Fibroblast of skin of abdomen (primary cell): ENCODE measurements at regions not wholly inside any gene's neighbourhood (a gene's known extent, or its start where the extent isn't known, plus 50 kb on each side); places are given as distances from the start of the nearest gene placed in this dataset.
A peak's percentile ranks its signal among the peaks of the same experiment; 100 is the strongest.

Experiments used
- DNase-seq: peaks from one replicate; pipeline ENCODE4 v3.0.0-alpha.2; 2013

DNA sequence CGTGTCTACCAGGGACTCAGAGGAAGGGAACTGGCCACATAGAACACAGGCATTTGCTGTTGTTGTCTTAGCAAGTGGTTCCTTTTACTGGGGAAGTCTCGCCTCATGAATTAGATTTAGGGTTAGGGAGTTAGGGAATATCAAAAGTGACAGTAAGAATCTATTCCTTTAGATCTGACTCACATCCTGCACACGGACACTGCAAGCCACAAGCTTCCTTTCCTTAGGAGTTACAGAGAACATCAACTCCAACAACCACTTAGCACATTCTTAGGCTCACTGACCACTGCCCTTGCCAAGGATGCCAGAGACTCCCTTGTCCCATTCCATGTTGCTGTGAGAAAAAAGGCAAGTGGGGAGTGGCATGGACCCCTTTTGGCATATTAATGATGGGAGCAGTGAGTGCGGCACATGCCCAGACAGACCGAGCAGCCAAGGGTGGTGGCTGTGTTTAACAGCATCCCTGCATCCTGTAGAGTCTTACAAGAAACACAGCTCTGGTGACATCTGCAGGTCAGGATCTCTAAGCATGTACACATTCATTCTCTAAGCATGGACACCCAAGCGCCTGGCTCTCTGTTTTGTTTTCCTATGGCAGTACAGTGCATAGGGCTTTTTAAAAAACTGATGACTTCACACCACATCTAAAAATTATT is 745.6 kb upstream of the RAB6C start:
- peak; percentile 57 for DNase-seq

DNA sequence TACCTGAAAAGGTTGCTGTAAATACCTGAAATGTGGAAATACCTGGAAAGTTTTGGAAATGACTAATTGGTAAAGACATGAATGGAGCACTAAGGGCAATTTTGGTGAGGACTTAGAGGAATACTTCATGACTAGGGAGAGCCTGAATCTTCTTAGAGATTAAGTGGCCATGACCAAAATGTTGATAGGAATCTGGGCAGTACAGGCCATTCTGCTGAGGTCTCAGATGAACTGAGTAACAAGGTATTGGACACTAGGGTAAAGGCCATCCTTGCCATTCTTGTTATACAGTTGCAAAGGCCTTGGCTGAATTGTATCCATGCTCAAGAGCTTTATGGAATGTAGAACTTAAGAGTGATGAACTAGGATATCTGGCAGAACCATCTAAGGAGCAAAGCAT is 742.9 kb upstream of the RAB6C start:
- DNase-seq, result no peak

DNA sequence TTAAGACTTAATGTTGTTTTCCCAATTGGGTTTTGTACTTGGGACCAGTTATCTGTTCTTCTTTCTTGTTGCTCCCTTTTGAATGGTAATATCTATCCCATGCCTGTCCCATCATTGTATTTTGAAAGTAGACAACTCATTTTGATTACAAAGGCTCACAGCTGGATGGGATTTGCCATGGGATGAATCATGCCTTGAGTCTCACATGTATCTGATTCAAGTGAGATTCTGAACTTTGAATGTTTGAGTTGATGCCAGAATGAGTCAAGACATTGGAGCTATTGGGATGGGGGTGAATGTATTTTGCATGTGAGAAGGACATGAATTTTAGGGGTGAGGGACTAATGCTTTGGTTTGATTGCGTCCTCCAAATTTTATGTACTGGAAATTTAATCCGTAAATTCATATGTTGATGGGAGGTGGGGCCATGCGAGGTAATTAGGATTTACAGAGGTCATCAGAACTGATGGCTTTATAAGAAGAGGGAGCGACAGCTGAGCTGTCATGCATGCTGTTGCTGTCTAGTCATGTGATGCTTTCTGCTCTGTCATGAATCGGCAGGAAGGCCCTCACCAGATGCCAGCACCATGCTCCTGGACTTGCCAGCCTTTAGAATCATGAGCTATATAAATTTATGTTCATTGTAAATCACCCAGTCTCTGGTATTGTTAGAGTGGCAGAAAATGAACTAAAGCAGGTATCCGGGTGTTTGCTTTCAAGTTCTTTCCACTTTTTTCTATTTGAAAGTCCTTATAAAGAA is 741.3 kb upstream of the RAB6C start:
- peak; percentile 94 for DNase-seq

DNA sequence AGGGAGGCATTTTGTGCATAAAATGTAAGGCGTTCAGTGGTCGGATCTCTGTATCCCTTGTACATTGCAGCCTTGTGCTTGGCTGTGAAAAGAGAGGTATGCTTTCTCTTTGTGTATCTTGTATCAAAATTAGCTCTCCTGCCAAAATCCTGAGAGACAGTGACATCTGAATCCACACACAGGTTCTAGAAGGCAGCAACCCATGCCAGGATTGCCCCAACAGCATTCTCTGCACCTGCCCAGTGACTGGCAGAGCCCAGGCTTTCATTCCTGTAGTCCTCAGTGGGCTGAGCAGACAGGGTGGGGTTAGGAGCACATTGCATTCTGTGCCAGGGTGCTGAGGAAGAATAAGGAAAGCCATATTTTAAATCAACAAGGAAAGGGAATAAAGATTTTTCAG is 740.3 kb upstream of the RAB6C start:
- DNase-seq, result no peak

DNA sequence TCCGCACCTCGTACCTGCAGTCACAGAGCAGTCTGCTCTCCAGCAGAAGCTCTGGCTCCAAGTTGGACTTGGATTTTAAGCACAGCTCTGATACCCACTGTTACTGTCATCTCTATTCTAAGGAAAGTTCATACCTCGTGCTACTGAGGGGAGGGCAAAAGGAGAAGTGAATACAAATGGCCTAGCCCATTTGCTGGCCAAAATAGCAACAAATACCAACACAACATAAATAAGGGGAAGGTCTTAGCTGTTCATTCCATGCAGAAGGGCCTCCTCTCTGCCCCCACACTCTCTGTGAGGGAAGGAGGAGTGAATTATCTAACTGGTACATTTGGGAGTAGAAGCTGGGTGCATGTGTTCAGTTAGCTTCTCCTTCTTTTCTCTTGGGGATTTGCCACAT is 739.4 kb upstream of the RAB6C start:
- DNase-seq, result no peak

DNA sequence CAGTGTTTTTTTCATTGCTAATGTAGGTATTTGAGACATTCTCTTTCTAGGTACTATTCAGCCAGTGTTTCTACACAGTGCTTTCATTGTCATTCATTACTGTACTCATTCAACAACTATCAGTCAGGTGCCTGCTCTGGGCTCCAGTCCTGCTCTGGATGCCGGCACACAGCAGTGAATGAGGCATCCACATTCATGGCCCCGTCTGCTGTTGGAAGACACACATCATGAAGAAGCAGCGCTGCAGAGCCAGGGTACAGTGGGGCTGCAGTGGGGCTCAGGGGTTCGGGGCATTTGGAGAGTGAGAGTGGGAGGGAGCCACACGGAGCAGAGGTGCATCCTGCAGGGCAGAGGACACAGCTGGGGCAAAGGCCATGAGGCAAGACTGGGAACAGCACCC is 737.2 kb upstream of the RAB6C start:
- DNase-seq, result no peak

DNA sequence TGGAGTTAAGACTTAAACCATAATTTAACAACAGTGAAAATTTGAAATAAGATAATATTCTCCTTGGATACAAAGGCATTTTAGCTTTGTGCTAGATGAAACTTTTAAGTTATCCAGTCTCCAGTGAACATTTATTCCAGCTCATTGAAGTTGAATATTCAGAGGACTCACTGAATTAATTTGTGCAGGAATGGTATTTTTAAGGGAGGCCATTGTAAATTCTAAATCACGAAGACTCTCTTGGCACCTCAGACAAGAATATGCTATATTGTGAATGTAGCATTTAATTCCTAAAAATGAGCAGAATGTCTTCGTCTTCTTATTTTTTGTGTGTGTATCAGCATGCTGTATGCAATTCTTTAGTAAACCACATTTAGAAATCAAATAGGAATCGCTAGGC is 731.7 kb upstream of the RAB6C start:
- no peak for DNase-seq

DNA sequence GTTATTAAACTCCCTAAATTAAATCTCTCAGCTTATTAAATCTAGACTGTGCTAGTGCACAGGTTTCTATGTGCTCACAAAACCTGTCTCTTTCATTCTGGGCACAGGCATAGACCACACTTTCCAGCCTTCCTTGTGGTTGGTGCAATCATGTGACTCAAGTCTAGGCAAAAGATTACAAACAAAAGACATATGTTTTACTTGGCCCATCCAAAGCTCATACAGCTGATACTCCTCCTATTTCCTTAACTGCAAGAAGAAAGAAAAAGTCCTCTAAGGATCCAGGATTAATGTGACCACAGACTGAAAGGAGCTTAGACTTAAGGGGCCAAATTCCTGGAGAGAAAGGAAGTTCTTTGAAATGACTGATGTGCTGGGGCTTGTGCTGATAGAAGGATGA is 731.3 kb upstream of the RAB6C start:
- peak; percentile 74 for DNase-seq

DNA sequence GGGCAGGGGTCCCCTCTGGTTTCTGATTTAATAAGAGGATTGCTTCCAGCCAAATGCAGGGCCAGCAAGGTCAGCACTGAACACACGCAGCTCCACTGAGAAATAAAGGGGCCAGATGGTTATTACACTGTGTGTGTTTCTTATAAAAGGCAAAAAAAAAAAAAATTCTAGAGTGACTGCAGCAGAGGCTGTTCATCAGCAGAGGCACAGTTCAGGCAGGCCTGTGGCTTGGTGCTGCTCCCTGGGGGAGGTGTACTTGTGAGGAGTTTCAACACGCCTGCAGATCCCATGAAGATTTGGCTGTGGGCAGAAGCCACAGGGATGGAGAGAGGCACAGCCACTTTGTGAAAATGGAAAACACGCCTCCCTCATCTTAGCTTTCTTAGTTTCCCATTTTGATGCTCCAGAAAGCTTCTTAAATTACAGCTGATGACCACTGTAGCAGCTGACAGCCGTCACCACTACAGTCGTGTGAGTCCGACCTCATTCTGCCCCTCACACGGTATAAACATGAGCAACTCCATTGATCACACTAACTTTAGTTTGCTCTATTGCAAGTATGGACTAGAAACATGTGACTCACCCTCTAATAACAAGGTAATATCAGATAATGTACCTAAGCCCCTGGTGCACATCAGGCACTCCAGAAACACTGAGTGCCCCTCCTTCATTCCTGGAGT is 726.5 kb upstream of the RAB6C start:
- no peak for DNase-seq

DNA sequence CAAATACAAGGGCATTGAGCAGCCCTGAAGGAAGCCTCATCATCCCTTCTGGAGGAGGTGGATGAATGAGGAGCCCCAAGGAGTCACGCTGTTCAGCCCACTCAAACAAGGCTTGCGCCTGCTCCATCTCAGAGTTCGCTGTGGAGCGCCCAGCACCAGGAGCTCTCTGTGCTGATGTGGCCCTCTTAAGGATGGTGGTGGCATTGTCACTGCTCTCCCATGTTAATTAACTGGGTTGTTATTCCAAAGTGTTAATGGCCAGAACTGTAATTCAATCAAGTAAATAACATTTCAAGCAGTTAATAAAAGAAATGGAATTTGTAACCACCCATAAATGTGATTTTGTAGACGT is 726.0 kb upstream of the RAB6C start:
- peak; percentile 10 for DNase-seq

DNA sequence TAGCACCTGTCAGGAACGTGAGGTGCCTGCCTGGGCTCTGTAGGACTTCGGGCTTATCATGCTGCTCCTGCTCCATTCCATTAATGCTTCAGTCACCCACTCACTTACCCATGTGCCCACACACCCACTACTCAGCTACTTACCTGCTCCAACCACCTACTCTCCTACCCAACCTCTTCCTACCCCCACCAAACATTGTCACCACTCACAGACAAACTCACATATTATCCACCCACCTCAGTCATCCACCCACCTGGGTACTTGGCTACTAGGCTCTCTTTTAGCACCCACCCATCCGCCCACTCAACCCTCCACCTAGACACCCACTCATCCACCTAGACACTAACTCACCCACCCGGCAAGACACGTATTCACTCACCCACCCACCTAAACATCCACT is 724.7 kb upstream of the RAB6C start:
- DNase-seq, result no peak

DNA sequence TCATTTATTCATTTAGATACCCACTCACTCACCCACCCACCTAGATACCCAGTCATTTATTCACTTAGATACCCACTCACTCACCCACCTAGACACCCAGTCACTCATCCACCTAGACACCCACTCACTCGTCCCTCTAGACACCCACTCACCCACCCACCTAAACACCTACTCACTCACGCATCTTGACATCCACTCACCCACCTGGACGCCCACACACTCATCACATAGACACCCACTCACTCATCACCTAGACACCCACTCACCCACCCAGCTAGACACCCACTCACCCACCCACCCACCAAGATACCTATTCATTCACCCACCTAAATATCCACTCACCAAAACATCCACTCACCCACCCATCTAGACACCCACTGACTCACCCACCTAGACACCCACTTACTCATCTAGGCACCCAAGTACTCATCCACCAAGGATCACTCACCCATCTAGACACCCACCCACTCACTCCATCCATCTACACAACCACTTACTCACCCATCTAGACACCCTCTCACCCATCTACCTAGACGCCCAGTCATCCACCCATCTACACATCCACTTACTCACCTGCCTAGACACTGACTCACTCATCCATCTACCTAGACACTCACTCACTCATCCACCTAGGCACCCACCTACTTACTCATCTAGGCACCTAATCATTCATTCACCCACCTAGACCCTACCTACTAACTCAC is 723.7 kb upstream of the RAB6C start:
- no peak for DNase-seq

DNA sequence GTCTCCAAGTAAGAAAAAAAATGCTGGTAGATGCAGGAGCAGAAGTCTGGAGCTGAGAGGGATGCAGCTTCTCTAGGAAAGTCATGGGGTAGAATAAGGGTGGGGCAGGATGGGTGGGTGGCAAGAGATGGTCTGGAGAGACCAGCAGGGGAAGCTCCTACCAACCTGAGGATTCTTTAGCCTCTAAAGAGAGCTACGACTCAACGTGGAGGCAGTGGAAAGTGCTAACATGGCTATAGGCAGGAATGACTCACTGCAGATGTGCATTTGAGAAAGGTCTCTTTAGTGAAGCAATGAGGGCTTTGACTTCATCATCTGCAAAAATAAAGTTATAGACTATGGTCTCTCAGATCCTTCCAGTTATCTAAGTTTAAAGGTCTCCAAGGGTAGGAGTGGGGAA is 722.8 kb upstream of the RAB6C start:
- no peak for DNase-seq

DNA sequence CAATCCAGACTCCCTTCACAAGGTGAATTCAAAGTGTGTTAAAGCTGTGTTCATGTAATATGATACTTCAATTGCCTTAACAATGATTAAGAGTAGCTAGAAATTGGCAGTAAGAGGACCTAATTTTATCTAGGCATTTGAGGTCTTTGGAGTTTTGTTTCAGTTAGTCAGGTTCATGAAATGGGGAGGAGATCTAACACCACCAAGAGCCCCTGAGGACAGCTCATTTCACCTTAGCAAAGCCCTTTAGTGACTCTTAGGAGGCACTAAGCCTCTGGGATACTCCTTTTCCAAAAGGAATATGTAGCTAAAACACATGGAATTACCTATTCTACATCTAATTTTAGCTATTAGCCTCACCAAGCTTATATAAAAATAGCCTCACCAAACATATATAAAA is 716.5 kb upstream of the RAB6C start:
- no peak for DNase-seq

DNA sequence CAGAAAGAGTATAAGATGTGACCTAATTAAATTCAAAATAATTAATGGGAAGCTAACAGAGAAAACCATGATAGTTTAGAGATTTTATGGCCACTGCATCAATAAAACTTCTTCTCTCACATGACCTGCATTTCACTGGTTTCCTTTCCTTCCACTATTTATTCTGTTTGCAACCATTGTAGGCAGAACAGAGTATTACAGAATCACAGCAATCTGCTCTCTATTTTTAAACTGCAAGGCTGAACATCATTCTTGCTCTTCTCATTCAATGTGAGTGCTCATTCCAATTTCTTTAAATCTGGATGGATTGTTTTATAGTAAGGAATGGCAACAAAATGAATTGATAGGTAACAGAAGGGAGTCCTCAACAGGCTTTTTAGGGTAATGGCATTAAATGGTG is 715.5 kb upstream of the RAB6C start:
- DNase-seq, result no peak

DNA sequence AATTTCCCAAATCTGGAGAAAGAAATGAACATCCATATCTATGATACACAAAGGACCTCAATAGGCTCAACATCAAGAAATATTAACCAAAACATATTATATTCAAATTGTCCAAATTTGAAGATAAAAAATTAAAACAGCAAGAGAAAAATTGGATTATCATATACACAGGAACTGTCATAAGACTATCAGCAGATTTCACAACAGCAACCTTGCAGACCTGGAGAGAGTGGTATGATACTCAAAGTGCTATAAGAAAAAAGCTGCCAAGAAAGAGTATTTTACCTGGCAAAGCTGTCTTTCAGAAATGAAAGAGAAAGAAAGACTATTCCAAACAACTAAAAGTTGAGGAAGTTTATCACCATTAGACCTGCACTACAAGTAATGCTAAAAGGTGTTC is 711.9 kb upstream of the RAB6C start:
- no peak for DNase-seq

DNA sequence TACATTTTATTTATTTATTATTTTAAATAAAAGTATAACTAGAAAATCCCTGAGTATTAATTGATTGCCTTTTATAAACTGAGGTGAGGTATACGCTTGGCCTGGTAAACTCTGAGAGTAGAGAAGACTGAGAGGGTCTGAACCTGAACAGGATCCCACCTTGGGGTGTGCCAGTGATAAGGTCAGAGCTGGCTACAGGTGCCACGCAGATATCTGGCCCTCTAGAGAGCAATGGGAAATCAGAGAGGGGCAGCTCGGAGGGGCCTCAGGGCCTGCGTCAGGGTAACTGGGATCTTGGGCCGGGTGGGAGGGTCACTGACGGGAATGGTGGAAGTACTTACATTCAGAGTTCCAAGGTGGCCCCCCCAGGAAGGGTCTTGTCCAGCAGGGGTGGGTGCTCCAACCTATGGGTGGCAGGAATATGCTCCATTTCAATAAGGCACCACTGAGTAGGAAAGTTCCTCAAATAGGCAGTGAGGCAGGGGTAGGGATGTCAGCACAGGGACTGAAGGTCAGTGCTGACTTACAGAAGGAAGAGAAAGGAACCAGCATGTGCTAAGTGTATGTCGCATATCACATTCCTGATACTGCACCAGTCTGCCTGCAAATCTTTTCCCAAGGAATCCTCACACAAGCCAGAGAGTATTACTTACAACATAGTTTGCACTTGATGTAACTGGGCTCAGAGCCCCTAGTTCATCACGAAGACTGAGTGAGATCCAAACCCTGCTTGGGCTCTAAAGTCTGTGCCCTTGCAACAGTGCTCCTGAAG is 706.0 kb upstream of the RAB6C start:
- no peak for DNase-seq

DNA sequence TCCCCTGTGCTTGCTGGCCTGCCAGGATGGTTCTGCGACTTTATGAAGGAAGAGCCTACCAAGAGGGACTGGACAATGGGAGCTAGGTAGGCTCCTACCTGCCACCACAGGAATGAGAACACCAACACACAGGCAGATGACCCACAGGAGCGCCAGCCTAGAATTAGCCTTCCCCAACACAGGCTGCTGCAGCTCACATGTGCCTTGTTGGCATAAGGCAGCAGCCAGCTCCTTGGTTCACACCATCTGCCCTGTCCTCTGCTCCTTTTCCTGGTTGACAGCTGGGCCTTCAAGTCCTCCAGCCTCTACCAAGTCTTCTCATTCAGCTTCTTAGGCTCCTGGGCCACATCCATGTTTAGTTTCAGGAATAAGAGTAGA is 705.4 kb upstream of the RAB6C start:
- DNase-seq, result no peak

DNA sequence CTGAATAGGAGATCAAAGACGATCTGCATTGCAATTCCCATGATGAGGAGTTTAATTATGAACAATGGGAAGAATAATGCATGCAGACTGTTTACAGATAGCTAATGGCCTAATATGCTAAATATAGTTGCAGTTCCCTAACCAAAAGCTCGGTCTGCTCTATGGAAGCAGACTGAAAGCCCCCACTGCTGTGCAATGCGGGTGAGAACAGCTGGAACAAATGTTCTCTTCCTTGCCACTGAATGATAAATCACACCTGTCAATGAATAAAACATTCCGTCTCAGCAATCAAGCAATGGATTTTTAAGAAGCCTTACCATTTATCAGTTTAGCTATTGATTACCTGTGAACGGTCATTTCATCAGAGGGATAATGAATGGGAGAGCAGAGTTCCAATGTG is 704.5 kb upstream of the RAB6C start:
- DNase-seq, result no peak

DNA sequence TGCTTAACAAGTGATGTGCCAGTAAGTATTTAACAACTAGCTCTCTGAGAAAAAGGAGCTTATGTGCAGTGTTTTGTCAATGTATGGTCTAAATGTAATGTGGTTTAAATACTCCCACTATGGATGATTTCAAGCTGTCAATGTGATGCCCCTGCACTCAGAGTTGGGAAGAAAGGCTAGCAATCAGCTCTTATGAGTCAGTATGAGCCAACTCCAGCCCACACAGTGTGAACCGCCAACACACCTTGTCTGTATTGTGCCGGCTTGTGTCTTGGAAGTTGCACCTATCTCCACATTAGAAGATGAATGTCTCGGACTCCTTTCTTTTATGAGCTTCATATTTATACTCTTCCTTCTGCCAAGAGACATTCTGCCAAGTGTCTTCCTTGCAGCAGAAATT is 703.8 kb upstream of the RAB6C start:
- no peak for DNase-seq

DNA sequence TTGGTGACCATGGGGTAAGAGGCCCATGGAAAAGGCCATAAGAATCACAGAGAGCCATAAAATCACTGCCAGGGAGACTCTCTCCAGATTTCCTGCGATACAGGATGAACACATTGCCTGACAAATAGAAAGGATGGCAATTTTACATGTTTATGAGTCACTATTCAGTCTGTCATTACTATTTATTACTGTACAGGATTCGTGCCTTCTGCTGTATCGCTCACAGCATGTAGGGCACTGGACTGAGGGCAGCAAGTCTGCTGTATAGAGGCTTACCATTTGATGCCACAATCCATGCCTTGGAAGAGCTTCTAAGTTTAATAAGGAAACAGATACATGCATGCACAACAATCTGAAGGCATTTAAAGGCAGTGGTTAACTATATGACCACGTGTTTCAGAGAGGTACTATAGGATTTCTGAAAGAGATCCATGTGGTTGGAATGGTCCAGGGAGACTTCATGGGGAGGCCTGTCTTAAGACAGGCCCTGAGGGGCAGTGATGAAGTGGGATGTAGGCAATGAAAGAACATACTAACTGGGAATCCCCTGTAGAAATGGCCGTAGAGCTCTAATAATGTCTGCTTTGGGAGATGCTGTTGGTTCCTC is 702.4 kb upstream of the RAB6C start:
- DNase-seq, result no peak

DNA sequence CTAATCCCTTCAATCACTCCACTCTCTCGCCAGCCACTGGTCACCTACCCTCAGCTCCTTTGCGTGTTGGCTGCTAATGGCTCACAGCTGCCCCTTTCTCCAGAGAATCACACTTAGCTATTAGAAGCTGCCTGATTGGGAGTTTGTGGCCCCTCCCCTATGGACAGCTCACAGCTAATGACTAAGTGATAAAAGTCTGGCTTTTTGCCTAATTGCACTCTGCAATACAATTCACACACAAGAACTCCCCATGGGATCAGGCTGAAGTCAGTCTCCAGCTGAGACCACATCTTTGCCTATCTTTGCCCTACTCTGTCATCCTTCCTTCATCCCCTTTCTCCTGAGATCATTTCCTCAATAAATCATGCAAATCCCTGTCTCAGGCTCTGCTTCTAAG is 701.9 kb upstream of the RAB6C start:
- peak; percentile 30 for DNase-seq
